HCT116 (cell line): ENCODE measurements at regions not wholly inside any gene's neighbourhood (a gene's known extent, or its start where the extent isn't known, plus 50 kb on each side); places are given as distances from the start of the nearest gene placed in this dataset.

ENCODE experiments used
- ATAC-seq: fragments of 200-7000 bp; cut with Tn5 transposase; 2 replicates; pipeline ENCODE4 v1.9.1; 2020; ENCODE audit warnings: mild to moderate bottlenecking, moderate library complexity
- BruUV-seq: library from RNA; stranded (reverse); fragments of 400-500 nt; replicated peaks from 2 replicates; lab custom pipeline; 2021; lab: Mats Ljungman, UMichigan
- CTCF ChIA-PET: fragments of 300-600 bp; sonication (Branson Sonifier 250); formaldehyde crosslinking; loops from one replicate; lab custom pipeline; 2021; ENCODE audit warnings: antibody characterized with exemption; lab: Charles Lee
- POLR2A ChIA-PET: fragments of 300-600, 350-600 bp; sonication (Branson Sonifier 250); formaldehyde crosslinking; loops from one replicate; lab custom pipeline; 2021; ENCODE audit warnings: antibody characterized with exemption; lab: Charles Lee
- RAD21 ChIA-PET, 2 experiments: fragments of 300-600 bp; sonication (Branson Sonifier 250); formaldehyde crosslinking; loops; one replicate each; lab custom pipeline; 2023; ENCODE audit warnings: low total read pairs in 2 of 2; ENCODE audit not compliant: uncharacterized antibody in 2 of 2, unreplicated experiment in 2 of 2, low non-redundant PET in 1 of 2; lab: Charles Lee
- DNase-seq: peaks from one replicate; pipeline ENCODE4 v3.0.0-alpha.2; 2010; ENCODE audit warnings: low read depth, low spot score
- H2AFZ ChIP-seq: fragments of 200-600 bp; shearing (Covaris generic), sonication (generic); 2 replicates; pipeline ENCODE4 v1.6.1; 2017; ENCODE audit warnings: low read depth, mixed run types, mixed read lengths, antibody characterized with exemption, low read length; ENCODE audit not compliant: poor library complexity, severe bottlenecking
- H3K27ac ChIP-seq: 2 replicates; pipeline ENCODE4 v1.5.1; 2012; ENCODE audit warnings: low read depth, low read length
- H3K27me3 ChIP-seq: fragments of 200-600 bp; sonication (generic); 2 replicates; pipeline ENCODE4 v1.6.1; 2016; ENCODE audit warnings: mixed run types, low read length, mixed read lengths; ENCODE audit not compliant: insufficient read depth
- H3K36me3 ChIP-seq, 2 experiments: fragments of 200-500 bp in 1 of 2; fragments of 200-600 bp in 1 of 2; sonication (Bioruptor generic) in 1 of 2; sonication (generic) in 1 of 2; 2 replicates each; pipeline versions ENCODE4 v1.5.1 to v1.6.1; 2014 to 2016; ENCODE audit warnings: low read length in 2 of 2, inconsistent platforms in 1 of 2, mixed read lengths in 1 of 2, mixed run types in 1 of 2; ENCODE audit not compliant: insufficient read depth in 2 of 2, control insufficient read depth in 1 of 2
- H3K4me1 ChIP-seq, 2 experiments: fragments of 200-600 bp in 1 of 2; sonication (generic) in 1 of 2; 2 replicates each; pipeline versions ENCODE4 v1.5.1 to v1.6.1; 2012 to 2017; ENCODE audit warnings: low read length in 2 of 2, inconsistent platforms in 1 of 2, mild to moderate bottlenecking in 1 of 2, mixed read lengths in 1 of 2, mixed run types in 1 of 2, moderate library complexity in 1 of 2; ENCODE audit not compliant: insufficient read depth in 2 of 2, control insufficient read depth in 1 of 2
- H3K4me2 ChIP-seq: fragments of 200-600 bp; sonication (generic); 2 replicates; pipeline ENCODE4 v1.6.1; 2017; ENCODE audit warnings: mixed run types, low read length, mixed read lengths
- H3K4me3 ChIP-seq, 2 experiments: fragments of 200-600 bp in 1 of 2; sonication (generic) in 1 of 2; replicated peaks in 1 of 2; 2 replicates each; pipeline ENCODE4 v1.5.1; 2011 to 2016; ENCODE audit warnings: low read length in 2 of 2, control low read depth in 1 of 2, low read depth in 1 of 2, mild to moderate bottlenecking in 1 of 2, mixed read lengths in 1 of 2, mixed run types in 1 of 2
- H3K79me2 ChIP-seq: fragments of 200-600 bp; sonication (generic); 2 replicates; pipeline ENCODE4 v1.6.1; 2017; ENCODE audit warnings: mild to moderate bottlenecking, mixed run types, low read length, moderate library complexity, mixed read lengths; ENCODE audit not compliant: insufficient read depth
- H3K9ac ChIP-seq: fragments of 200-600 bp; sonication (generic); 2 replicates; pipeline ENCODE4 v1.6.1; 2016; ENCODE audit warnings: low read length, mixed read lengths
- H3K9me2 ChIP-seq: fragments of 200-600 bp; sonication (generic), shearing (Covaris generic); 2 replicates; pipeline ENCODE4 v1.6.1; 2017; ENCODE audit warnings: mixed run types, mild to moderate bottlenecking, moderate library complexity; ENCODE audit not compliant: insufficient read depth
- H3K9me3 ChIP-seq, 2 experiments: fragments of 200-500 bp in 1 of 2; fragments of 200-600 bp in 1 of 2; sonication (Bioruptor generic) in 1 of 2; sonication (generic) in 1 of 2; 2 replicates each; pipeline ENCODE4 v1.6.1; 2014 to 2017; ENCODE audit warnings: low read length in 2 of 2, mixed read lengths in 2 of 2, inconsistent platforms in 1 of 2, low read depth in 1 of 2, mild to moderate bottlenecking in 1 of 2, mixed run types in 1 of 2, moderate library complexity in 1 of 2; ENCODE audit not compliant: control insufficient read depth in 1 of 2, insufficient read depth in 1 of 2
- H4K20me1 ChIP-seq: fragments of 200-600 bp; sonication (generic), shearing (Covaris generic); 2 replicates; pipeline ENCODE4 v1.6.1; 2017; ENCODE audit warnings: mixed run types, mild to moderate bottlenecking, moderate library complexity; ENCODE audit not compliant: insufficient read depth
- CBX3 ChIP-seq: IDR thresholded peaks from 2 replicates; pipeline ENCODE4 v1.6.1; 2012; ENCODE audit warnings: low read depth
- CEBPB ChIP-seq: IDR thresholded peaks from 2 replicates; pipeline ENCODE4 v1.6.1; 2012; ENCODE audit warnings: low read depth
- ELF1 ChIP-seq: IDR thresholded peaks from 2 replicates; pipeline ENCODE4 v1.6.1; 2012; ENCODE audit warnings: low read depth, borderline replicate concordance
- EZH2 ChIP-seq: fragments of 200-600 bp; sonication (generic); IDR thresholded peaks from 2 replicates; pipeline ENCODE4 v1.6.1; 2017; ENCODE audit warnings: antibody characterized with exemption, mixed run types
- EZH2phosphoT487 ChIP-seq: fragments of 200-600 bp; IDR thresholded peaks from 2 replicates; pipeline ENCODE4 v1.6.1; 2018; ENCODE audit warnings: antibody characterized with exemption, borderline replicate concordance
- JUND ChIP-seq: IDR thresholded peaks from 2 replicates; pipeline ENCODE4 v1.6.1; 2012
- POLR2A ChIP-seq: IDR thresholded peaks from 2 replicates; pipeline ENCODE4 v1.7.0; 2011; ENCODE audit warnings: borderline replicate concordance; ENCODE audit not compliant: insufficient read depth, insufficient read length; ENCODE audit errors: extremely low read depth
- RAD21 ChIP-seq: IDR thresholded peaks from 2 replicates; pipeline ENCODE4 v1.6.1; 2012; ENCODE audit warnings: low read depth, mild to moderate bottlenecking
- SRF ChIP-seq: IDR thresholded peaks from 2 replicates; pipeline ENCODE4 v1.6.1; 2012; ENCODE audit warnings: low read depth
- TCF7L2 ChIP-seq: IDR thresholded peaks from 2 replicates; pipeline ENCODE4 v1.7.0; 2011; ENCODE audit warnings: borderline replicate concordance, inconsistent platforms; ENCODE audit not compliant: insufficient read depth, insufficient read length; ENCODE audit errors: extremely low read depth
- YY1 ChIP-seq: IDR thresholded peaks from 2 replicates; pipeline ENCODE4 v1.6.1; 2011; ENCODE audit warnings: low read length, low read depth, moderate library complexity, mild to moderate bottlenecking; ENCODE audit not compliant: insufficient replicate concordance; ENCODE audit errors: extremely low read depth
- ZFX ChIP-seq: fragments of 450-650 bp; IDR thresholded peaks from 2 replicates; pipeline ENCODE4 v1.6.1; 2017
- ZNF274 ChIP-seq: fragments of 200-500 bp; sonication (Bioruptor generic); IDR thresholded peaks from 2 replicates; pipeline ENCODE4 v1.6.1; 2014; ENCODE audit warnings: mild to moderate bottlenecking, low read depth, low read length, inconsistent platforms
- intact Hi-C: fragments of 100-400 bp; cut with micrococcal nuclease; formaldehyde crosslinking; loops from 2 replicates; pipeline ENCODE4 v1.10.0; 2022
- TF ChIP-seq, protein P1 (sequence below), 3 experiments: fragments of 200-600 bp in 1 of 3; sonication (generic) in 1 of 3; IDR thresholded peaks in 2 of 3; conservative IDR thresholded peaks in 1 of 3; 2 replicates each; pipeline ENCODE4 v1.5.1; 2012 to 2017; ENCODE audit warnings: low read depth in 2 of 3, low read length in 2 of 3, antibody characterized with exemption in 1 of 3, borderline replicate concordance in 1 of 3, control low read depth in 1 of 3, mild to moderate bottlenecking in 1 of 3, mixed read lengths in 1 of 3, mixed run types in 1 of 3, moderate library complexity in 1 of 3; ENCODE audit not compliant: insufficient read depth in 1 of 3
- TF ChIP-seq, protein P2 (sequence below): IDR thresholded peaks from 2 replicates; pipeline ENCODE4 v1.6.1; 2012

DNA sequence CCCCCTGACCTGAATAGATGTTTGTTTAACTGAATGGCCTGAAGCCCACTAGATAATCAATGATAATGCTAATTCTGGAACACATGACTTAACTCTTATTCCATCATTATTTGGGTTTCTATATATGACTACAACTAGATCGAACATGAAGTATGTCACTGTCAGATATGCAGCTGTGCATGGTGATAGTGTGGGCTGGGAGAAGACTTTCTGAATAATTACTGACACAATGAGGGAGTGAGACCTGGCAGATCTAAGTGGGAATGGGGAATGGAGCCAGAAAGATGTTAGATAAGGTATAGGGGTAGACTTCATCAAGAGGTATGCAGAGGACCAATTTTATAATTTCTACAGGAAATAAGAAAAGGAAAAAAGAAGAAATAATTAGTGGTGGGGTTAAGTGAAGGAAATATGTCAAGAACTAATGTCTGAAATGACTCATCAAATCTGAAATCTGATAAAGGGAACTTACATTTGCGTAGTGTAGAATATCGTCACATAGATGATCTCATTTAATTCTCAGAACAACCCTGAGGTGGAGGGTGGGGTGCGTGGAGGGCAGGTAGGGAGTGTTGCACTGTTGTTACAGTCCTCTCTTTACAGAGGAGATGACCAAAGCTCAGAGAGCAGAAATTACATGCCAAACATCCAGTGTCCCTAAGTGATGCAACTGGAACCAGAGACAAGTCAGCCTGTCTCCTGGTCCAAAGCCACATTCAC, 68.2 kb upstream of the EED start:
- no peaks in the 10 kb centered on the region for H3K36me3 ChIP-seq
- TF ChIP-seq ZFX (no peak), EZH2phosphoT487 (no peak), TCF7L2 (no peak), ELF1 (no peak)
- TF ChIP-seq, protein P1, sequence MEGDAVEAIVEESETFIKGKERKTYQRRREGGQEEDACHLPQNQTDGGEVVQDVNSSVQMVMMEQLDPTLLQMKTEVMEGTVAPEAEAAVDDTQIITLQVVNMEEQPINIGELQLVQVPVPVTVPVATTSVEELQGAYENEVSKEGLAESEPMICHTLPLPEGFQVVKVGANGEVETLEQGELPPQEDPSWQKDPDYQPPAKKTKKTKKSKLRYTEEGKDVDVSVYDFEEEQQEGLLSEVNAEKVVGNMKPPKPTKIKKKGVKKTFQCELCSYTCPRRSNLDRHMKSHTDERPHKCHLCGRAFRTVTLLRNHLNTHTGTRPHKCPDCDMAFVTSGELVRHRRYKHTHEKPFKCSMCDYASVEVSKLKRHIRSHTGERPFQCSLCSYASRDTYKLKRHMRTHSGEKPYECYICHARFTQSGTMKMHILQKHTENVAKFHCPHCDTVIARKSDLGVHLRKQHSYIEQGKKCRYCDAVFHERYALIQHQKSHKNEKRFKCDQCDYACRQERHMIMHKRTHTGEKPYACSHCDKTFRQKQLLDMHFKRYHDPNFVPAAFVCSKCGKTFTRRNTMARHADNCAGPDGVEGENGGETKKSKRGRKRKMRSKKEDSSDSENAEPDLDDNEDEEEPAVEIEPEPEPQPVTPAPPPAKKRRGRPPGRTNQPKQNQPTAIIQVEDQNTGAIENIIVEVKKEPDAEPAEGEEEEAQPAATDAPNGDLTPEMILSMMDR (IDR thresholded peaks at IDR 0.05 in 2 of 3, conservative IDR thresholded peaks at IDR 0.05 in 1 of 3; ENCODE audit: borderline replicate concordance in 1 of 3, insufficient read depth in 1 of 3, low read depth in 2 of 3, low read length in 2 of 3) = no peak
- H3K79me2 ChIP-seq = no peaks in the 10 kb centered on the region
- H2AFZ ChIP-seq = no peak overlapping the region
- H3K4me3 ChIP-seq = no peak overlapping the region
- no peaks in the 10 kb centered on the region for H3K9me3 ChIP-seq
- no peak overlapping the region for H3K27ac ChIP-seq
- ChIA-PET RAD21 (no interaction called here), CTCF (no interaction called here), POLR2A (no interaction called here)
- H3K27me3 ChIP-seq = no peaks in the 10 kb centered on the region
- H3K9ac ChIP-seq = no peak overlapping the region
- DNase-seq (no peak), ATAC-seq (no peak)
- intact Hi-C loops = no loop called here
- H3K9me2 ChIP-seq = no peaks in the 10 kb centered on the region
- peaks cover 0 to 10% of the 10 kb centered on the region in 2 experiments; a peak in 1 of 4 replicates for H3K4me1 ChIP-seq
- H3K4me2 ChIP-seq = no peak overlapping the region
- no peaks in the 10 kb centered on the region for H4K20me1 ChIP-seq
- no TSS peak for BruUV-seq

DNA sequence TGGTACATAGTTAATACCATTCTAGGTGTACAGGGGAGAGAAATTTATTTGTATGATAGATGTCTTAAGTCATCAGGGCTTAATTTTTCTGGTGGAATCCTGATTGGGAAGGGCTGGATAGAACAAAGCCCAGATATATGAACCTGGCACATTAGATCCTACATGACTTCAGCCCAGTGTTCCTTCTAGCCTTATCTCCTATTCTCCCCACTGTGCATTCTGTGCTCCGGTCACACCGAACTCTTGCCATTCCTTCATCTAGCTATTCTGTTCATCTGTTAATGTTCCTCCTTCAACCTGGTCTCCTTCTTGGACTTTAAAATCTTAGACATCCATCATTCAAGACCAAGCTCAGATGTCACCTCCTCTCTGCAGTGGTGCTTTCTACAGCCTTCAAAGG, 68.9 kb upstream of the EED start:
- Histone ChIP-seq H3K4me2 (no peak overlapping the region), H3K4me3 (no peak overlapping the region), H3K9me2 (no peaks in the 10 kb centered on the region), H3K9me3 (no peaks in the 10 kb centered on the region), H3K27me3 (no peaks in the 10 kb centered on the region), H3K4me1 (peaks cover 0 to 10% of the 10 kb centered on the region in 2 experiments; a peak in 1 of 4 replicates), H3K79me2 (no peaks in the 10 kb centered on the region), H2AFZ (no peak overlapping the region), H4K20me1 (no peaks in the 10 kb centered on the region), H3K36me3 (no peaks in the 10 kb centered on the region), H3K9ac (no peak overlapping the region), H3K27ac (no peak overlapping the region)
- ATAC-seq (no peak), DNase-seq (no peak)
- CTCF ChIA-PET = no interaction called here
- RAD21 ChIA-PET = no interaction called here
- POLR2A ChIA-PET = no interaction called here
- intact Hi-C loops = no loop called here
- BruUV-seq = no TSS peak
- TF ChIP-seq CEBPB = no peak
- TF ChIP-seq ZFX = no peak
- no peak for TF ChIP-seq POLR2A
- no peak for TF ChIP-seq TCF7L2
- TF ChIP-seq SRF = no peak
- no peak for TF ChIP-seq YY1
- no peak for TF ChIP-seq JUND
- TF ChIP-seq ZNF274 = no peak
- TF ChIP-seq, protein P1 (IDR thresholded peaks at IDR 0.05 in 2 of 3, conservative IDR thresholded peaks at IDR 0.05 in 1 of 3; ENCODE audit: borderline replicate concordance in 1 of 3, insufficient read depth in 1 of 3, low read depth in 2 of 3, low read length in 2 of 3) = no peak
- TF ChIP-seq RAD21 = no peak
- TF ChIP-seq CBX3 = no peak
- TF ChIP-seq ELF1 = no peak
- no peak for TF ChIP-seq EZH2phosphoT487
- no peak for TF ChIP-seq EZH2
- TF ChIP-seq, protein P2, sequence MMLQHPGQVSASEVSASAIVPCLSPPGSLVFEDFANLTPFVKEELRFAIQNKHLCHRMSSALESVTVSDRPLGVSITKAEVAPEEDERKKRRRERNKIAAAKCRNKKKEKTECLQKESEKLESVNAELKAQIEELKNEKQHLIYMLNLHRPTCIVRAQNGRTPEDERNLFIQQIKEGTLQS = no peak
